Inflammatory macrophage treated with lipopolysaccharide for 4 hours (primary cell): ENCODE measurements at regions not wholly inside any gene's neighbourhood (a gene's known extent, or its start where the extent isn't known, plus 50 kb on each side); places are given as distances from the start of the nearest gene placed in this dataset.

ENCODE experiments used
- DNase-seq: peaks from one replicate; pipeline ENCODE4 v3.0.0-alpha.2; 2020

DNA sequence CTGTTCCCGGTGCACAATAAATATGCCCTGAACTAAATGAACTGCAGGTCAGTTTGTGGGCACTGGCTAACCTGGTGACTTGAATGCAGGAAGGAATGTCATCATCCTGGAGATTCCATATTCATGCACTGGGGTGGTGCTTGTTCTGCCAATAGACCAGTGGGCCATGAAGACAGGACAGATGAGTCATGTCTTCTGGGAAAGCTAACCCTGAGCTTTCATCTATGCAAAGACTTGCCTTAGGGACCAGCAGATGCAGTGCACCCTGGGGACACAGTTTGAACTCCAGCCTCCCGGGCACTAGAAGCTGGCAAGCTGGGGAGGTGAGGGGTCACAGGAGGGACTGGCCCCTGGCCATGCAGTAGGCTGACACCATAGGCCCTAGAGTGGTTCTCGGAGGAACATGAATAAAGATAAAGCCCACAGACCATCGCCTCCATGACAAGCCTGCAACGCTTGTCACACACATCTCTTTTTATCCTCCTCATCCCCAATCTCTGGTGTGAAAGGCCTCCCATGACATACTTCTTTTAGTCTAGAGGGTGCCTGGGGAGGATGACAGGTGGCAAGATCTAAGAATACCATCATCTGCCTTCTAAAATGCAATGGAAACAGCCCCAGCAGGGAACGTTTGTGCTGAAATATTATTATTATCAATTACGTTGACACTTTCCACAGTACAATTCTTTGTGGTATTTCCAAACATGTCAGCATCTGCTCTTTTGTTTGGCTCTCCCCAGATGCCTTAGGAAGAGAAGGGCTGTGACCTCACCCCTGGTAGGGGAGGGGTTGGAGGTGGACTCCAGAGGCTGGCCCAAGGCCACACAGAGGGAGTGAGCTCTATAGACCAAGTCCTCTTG is 267.4 kb upstream of the RAB6C start:
- DNase-seq: peak; percentile 1

GRCh38 chr2:129712676-129712985 is 266.8 kb upstream of the RAB6C start:
- no peak for DNase-seq

GRCh38 chr2:129713337-129713736 is 266.1 kb upstream of the RAB6C start:
- no peak for DNase-seq

DNA sequence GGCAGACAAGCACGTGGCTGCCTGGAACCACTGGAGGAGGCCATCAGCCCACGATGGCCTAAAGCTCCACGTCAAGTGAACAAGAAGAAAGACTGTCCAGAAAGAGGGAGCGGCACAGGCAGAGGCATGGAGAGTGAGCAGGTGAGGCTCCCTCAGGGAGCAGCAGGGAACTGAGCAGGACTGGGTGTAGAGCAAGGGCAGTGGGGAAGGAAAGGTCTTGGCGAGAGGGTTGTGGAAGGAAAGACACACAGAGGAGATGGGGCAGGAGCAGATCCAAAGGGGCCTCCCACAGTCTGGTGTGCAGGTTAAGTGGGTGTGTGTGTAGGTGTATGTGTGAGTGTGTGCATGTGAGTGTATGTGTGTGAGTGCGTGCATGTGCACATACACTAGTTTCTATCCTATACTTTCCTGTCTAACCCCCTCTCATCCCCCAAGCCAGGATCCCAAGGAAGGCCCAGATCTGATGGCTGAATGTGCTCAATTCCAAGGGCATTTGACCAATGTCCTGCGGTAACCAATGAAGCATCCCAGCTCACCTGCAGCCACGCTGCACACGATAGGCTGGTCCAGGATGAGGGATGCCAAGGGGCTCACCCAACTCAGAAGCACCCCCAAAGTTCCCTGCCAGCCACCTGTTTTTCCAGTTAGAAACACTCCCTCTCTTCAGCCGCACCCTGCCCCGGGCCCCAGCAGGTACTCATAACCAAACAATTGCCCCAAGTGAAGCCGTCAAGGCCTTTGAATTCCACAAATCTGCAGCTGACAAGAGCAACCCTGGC is 262.5 kb upstream of the RAB6C start:
- DNase-seq: no peak

DNA sequence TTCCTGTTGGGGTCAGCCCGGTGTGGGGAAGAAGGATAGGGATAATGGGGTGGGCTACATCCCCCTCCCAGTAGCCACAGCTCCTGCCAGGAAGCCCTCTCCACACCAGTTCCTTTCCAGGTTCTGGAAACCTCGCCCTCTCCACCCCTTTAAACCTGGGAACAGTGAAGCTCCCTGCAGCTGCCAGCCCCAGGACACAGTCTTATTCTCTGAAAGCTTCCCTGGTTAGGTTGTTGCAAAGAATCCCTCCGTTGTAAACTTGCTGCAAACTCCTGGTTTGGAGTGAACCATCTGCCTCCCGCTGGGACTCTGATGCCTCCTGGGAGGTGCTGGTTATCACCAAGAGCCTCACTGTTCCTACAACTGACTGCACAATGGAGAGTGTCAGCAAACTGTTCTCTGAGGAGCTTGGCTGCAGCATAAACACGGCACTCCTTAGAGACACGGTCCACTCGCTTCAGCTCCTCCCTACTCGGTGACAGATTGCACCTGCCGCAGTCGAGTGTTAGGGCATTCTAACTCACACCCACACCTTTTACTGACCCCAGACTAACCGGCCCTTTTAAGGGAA is 261.8 kb upstream of the RAB6C start:
- no peak for DNase-seq

DNA sequence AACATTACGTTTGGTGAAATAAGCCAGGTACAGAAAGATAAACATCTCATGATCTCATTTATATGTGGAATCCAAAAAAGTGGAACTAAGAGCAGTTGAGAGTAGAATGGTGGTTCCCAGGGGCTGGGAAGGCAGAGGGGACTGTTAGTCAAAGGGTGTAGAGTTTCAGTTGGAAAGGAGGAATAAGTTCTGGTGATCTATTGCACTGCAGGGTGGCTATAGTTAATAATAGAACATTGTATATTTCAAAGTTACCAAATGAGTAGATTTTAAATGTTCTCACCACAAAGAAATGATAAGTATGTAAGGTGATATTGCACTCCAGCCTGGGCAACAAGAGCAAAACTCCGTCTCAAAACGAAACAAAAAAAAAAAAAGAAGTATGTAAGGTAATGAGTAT is 260.1 kb upstream of the RAB6C start:
- no peak for DNase-seq

DNA sequence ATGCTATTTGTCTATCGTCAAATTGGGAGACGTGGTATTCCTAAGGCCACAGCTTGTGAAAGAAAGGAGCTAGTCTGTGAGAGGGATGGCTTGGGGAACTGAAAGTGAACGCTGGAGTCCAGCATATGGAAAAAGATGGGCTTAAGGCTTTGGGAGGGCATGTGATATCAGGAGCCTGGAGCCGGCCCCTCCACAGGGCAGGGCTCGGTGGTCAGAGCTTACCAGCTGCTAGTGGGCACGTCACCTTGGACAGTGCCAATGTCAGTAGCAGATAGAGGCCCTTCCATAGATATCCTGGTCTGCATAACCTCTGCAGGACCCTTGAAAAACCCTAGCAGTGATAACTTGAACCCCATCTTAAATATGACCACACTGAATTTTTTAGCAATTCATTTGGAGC is 259.1 kb upstream of the RAB6C start:
- DNase-seq: no peak

DNA sequence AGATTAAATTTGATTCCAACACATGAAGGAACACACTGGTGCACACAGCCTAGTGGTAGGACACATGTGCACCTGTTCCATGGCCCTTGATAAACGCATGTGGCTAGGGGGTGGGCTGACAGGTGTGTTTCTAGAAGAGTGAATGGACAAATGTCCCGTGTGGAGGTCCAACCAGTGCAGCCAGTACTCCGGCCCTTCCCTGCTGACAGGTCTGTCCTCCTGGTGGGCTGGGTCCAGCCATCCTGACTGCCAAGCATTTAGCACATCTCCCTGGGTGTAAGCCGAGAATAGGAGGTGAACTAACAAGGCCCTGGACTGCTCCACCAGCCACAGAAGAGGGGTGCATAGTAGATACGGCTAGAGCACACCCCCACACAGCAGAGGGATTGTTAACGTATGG is 258.7 kb upstream of the RAB6C start:
- DNase-seq: no peak

DNA sequence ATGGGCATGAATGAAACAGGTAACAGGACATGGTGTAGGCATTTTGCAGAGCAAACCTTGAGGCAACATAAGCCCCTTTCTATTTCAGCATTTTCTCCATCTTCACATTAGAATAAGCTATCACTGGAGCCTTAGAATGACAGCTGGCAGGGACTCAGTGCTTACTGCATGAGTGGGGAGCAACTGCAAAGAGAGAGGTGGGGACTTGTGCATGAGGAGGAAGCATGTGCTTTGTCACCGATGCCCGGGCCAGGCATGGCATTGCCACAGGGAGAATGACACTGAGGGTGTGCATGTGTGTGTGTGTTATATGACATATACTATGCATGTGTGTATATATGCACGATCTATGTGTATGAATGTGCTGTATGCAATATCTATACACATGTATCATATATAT is 258.2 kb upstream of the RAB6C start:
- DNase-seq: no peak

DNA sequence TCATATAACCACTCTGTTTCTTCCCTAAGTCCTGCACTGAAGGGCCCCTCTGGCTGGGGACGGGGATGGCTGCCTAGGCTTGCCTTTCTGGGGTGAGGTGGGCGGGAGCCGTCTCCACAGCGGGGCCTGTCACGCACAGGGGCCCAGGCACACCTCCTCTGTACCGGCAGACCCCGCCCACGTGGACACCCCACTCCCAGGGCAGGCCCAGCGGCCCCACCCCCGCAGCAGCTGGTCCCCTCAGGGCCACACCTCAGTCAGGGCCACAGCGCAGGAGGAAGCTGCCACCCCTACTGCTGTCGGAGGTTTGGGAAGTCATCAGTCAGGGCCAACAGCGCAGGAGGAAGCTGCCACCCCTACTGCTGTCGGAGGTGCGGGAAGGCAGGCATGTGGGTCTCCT is 257.6 kb upstream of the RAB6C start:
- no peak for DNase-seq

- no peak for DNase-seq
Measured at GRCh38 chr2:129722306-129723019, 257.0 kb upstream of the RAB6C start.

DNA sequence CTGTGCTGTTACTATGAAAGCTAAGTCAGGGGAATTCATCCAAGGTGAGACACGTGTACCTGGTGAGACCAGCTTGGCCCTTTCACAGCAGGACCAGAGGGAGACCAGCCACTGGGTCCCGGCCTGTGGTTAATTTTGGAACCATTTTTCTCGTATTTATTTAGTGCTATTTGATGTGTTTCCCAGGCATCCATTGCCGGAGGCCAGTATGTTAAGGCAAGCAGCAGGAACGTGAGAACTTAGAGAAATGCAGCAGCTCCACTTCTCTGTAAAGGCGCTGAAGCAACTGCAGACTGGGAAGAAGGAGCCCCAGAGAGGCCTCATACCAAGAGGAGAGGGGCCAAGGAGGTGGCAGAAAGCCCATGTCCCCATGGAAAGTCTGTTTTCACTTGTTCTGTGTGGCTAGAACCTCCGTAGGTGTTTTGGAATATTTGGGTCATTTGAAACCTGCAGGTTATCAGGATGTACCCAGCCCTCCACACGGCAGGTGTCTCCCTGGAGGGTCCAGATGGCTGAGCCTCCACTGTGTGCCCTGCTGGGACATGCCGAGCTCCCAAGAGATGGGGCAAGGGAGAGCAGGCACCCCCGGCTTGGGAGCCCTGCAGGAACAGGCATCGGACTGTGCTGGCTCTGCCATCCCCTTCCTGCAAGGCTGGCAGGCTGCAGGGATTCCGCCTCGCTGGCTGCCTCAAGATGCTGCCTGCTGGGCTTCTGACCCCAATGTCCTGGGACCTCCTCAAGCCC is 256.0 kb upstream of the RAB6C start:
- DNase-seq: no peak

DNA sequence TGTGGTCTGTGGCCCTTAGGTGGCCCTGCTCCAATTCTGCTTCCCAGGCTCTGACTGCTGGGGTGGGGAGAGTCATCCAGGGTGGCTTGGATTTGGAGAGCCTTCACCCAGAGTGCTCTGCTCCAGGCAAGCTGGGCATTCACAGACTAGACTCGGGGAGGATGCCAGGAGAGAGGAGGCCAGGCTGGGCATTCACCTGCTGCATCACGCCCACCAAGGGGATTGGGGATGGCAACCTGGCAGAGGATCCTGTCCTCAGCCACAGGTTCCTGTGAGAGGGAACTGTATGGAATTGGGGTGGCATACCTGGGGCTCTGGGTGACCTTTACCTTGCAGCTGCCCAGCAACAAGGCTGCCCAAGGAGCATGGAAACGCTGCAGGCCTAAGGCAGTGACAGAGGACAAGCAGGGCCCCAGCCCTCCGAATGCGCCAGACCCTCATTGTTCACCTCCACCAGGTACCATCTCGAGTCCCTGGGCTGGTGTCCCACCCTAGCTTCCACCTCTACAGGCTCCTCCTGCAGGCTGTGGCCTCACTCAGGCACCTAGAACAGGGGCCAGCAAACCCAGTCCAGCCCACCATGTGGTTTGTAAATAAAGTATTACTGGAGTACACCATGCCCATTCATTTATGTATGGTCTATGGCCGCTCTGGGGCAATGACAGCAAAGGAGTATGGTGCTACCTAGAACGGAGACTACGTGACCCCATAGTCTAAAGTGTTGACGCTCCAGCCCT is 255.3 kb upstream of the RAB6C start:
- no peak for DNase-seq

- DNase-seq: no peak
Measured at GRCh38 chr2:129726216-129726615, 253.2 kb upstream of the RAB6C start.

- no peak for DNase-seq
Measured at GRCh38 chr2:129727286-129727685, 252.2 kb upstream of the RAB6C start.

- no peak for DNase-seq
Measured at GRCh38 chr2:129728035-129728972, 251.2 kb upstream of the RAB6C start.

- no peak for DNase-seq
Measured at GRCh38 chr2:129729011-129729410, 250.5 kb upstream of the RAB6C start.

DNA sequence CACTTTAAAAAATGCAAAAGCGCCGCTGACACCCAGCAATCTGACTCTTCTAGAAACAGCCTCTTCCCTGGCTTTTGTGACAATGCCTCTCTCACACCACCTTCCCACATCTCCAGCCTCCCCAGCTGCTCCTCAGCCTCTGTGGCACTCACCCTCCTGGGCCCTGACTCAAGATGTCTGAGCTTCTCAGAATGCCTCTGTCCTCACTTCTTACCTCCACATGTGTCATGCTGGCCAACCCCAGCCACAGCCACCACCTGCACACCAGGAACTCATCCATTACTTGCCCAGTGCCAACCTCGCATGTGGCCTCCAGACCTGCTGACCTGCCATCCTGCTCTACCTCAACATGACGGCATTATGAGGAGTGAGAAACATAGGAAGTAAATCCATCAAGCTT is 249.8 kb upstream of the RAB6C start:
- no peak for DNase-seq

GRCh38 chr2:129730979-129731378 is 248.5 kb upstream of the RAB6C start:
- no peak for DNase-seq

GRCh38 chr2:129731907-129732629 is 247.4 kb upstream of the RAB6C start:
- no peak for DNase-seq
